GM19468 (cell line): ENCODE measurements at regions not wholly inside any gene's neighbourhood (a gene's known extent, or its start where the extent isn't known, plus 50 kb on each side); places are given as distances from the start of the nearest gene placed in this dataset.

ENCODE experiments used
- ATAC-seq: cut with Tn5 transposase; IDR thresholded peaks from one replicate; pipeline ENCODE4 v1.9.1; 2021; ENCODE audit warnings: mild to moderate bottlenecking, moderate library complexity, moderate number of reproducible peaks; ENCODE audit not compliant: unreplicated experiment; ENCODE audit errors: extremely low read depth

- ATAC-seq: no peak
Measured at GRCh38 chr9:106376689-106377088, 486.3 kb upstream of the ZNF462 start.

GRCh38 chr9:106383072-106383471 is 479.9 kb upstream of the ZNF462 start:
- ATAC-seq: no peak

- no peak for ATAC-seq
Measured at GRCh38 chr9:106387965-106388364, 475.0 kb upstream of the ZNF462 start.

- ATAC-seq: no peak
Measured at GRCh38 chr9:106393226-106393625, 469.7 kb upstream of the ZNF462 start.

- no peak for ATAC-seq
Measured at GRCh38 chr9:106400170-106400569, 462.8 kb upstream of the ZNF462 start.

GRCh38 chr9:106400950-106401349 is 462.0 kb upstream of the ZNF462 start:
- ATAC-seq: no peak

- ATAC-seq: no peak
Measured at GRCh38 chr9:106403081-106403480, 459.9 kb upstream of the ZNF462 start.

- ATAC-seq: no peak
Measured at GRCh38 chr9:106404137-106404536, 458.8 kb upstream of the ZNF462 start.

- ATAC-seq: no peak
Measured at GRCh38 chr9:106405871-106406435, 457.0 kb upstream of the ZNF462 start.

- ATAC-seq: no peak
Measured at GRCh38 chr9:106414042-106414441, 448.9 kb upstream of the ZNF462 start.

- no peak for ATAC-seq
Measured at GRCh38 chr9:106417685-106418084, 445.3 kb upstream of the ZNF462 start.

GRCh38 chr9:106419829-106420228 is 443.1 kb upstream of the ZNF462 start:
- no peak for ATAC-seq

GRCh38 chr9:106420511-106420944 is 442.4 kb upstream of the ZNF462 start:
- ATAC-seq: peak; percentile 55

GRCh38 chr9:106421772-106422171 is 441.2 kb upstream of the ZNF462 start:
- ATAC-seq: no peak

- no peak for ATAC-seq
Measured at GRCh38 chr9:106423575-106423974, 439.4 kb upstream of the ZNF462 start.

GRCh38 chr9:106432631-106433030 is 430.3 kb upstream of the ZNF462 start:
- no peak for ATAC-seq

GRCh38 chr9:106438928-106439327 is 424.0 kb upstream of the ZNF462 start:
- ATAC-seq: no peak

GRCh38 chr9:106441283-106441682 is 421.7 kb upstream of the ZNF462 start:
- ATAC-seq: no peak

- no peak for ATAC-seq
Measured at GRCh38 chr9:106443520-106443919, 419.4 kb upstream of the ZNF462 start.

GRCh38 chr9:106445107-106445506 is 417.9 kb upstream of the ZNF462 start:
- no peak for ATAC-seq

- no peak for ATAC-seq
Measured at GRCh38 chr9:106449336-106449927, 413.5 kb upstream of the ZNF462 start.

- ATAC-seq: no peak
Measured at GRCh38 chr9:106450549-106450948, 412.4 kb upstream of the ZNF462 start.
